ENCODE measurements at regions not wholly inside any gene's neighbourhood (a gene's known extent, or its start where the extent isn't known, plus 50 kb on each side); places are given as distances from the start of the nearest gene placed in this dataset.

- TF ChIP-seq YY1 (IDR thresholded peaks at IDR 0.05; ENCODE audit: low read depth) = no peak
Measured at GRCh38 chr18:71899707-71900472, 644.3 kb downstream of the CBLN2 start.

DNA sequence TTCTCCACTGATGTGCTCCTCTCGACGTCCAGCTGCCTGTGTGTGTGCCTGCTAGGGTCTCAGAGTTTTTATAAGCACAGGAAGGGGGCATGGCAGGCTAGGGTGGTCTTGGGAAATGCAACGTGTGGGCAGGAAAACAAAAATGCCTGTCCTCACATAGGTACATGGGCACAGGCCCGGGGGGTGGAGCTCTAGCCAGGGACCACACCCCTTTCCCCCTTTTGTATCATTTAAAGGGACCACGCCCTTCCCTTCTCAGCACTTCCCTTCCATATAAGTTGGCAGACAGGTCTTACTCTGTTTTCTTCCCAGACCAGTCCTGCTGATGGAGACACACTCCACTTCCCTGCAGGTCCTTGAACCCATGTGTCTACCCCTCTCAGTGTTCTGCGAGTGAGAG is 645.0 kb downstream of the CBLN2 start:
- TF ChIP-seq EP300 (IDR thresholded peaks at IDR 0.05; ENCODE audit: borderline replicate concordance) (no peak), FOXM1 (IDR thresholded peaks at IDR 0.05; ENCODE audit: borderline replicate concordance, low read depth) (no peak), TAF1 (IDR thresholded peaks at IDR 0.05; ENCODE audit: low read depth) (no peak), TCF12 (IDR thresholded peaks at IDR 0.05; ENCODE audit: low read depth) (no peak), CEBPB (IDR thresholded peaks at IDR 0.05) (no peak), TEAD4 (IDR thresholded peaks at IDR 0.05) (no peak)

DNA sequence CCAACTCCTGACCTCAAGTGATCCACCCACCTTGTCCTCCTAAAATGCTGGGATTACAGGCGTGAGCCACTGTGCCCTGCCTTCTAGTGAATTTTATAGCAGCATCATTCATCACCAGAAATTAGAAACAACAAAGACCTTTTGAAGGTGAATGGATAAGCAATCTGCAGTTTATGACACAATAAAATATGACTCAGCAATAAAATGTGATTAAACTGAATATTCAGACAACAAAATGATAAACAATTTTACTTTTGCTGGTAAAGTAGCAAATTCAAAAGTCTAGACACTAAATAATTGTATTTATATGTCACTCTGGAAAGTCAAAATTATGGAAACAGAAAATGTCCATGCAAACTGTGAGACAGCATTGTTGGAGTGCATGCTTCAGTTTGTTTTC is 656.6 kb downstream of the CBLN2 start:
- no peak for TF ChIP-seq EGR1 (IDR thresholded peaks at IDR 0.05)
- TF ChIP-seq TAF1 (IDR thresholded peaks at IDR 0.05; ENCODE audit: low read depth) = no peak
- no peak for TF ChIP-seq NFIC (IDR thresholded peaks at IDR 0.05)
- no peak for TF ChIP-seq EP300 (IDR thresholded peaks at IDR 0.05; ENCODE audit: borderline replicate concordance)
- TF ChIP-seq YY1 (IDR thresholded peaks at IDR 0.05; ENCODE audit: low read depth) = no peak
- no peak for TF ChIP-seq ZBTB7A (IDR thresholded peaks at IDR 0.05; ENCODE audit: low read depth)
- TF ChIP-seq CREB1 (IDR thresholded peaks at IDR 0.05; ENCODE audit: low read depth) = no peak
- TF ChIP-seq CEBPB (IDR thresholded peaks at IDR 0.05) = no peak
- no peak for TF ChIP-seq USF1 (IDR thresholded peaks at IDR 0.05)
- TF ChIP-seq RAD21 (IDR thresholded peaks at IDR 0.05; ENCODE audit: low read depth) = no peak
- no peak for TF ChIP-seq FOXM1 (IDR thresholded peaks at IDR 0.05; ENCODE audit: borderline replicate concordance, low read depth)
- no peak for TF ChIP-seq TEAD4 (IDR thresholded peaks at IDR 0.05)
- no peak for TF ChIP-seq MAX (IDR thresholded peaks at IDR 0.05)

- TF ChIP-seq MAX (IDR thresholded peaks at IDR 0.05) = no peak
- no peak for TF ChIP-seq ZBTB7A (IDR thresholded peaks at IDR 0.05; ENCODE audit: low read depth)
- TF ChIP-seq CEBPB (IDR thresholded peaks at IDR 0.05) = no peak
Measured at GRCh38 chr18:71878226-71878625, 665.9 kb downstream of the CBLN2 start.

GRCh38 chr18:71873695-71874094 is 670.4 kb downstream of the CBLN2 start:
- TF ChIP-seq CREB1 (IDR thresholded peaks at IDR 0.05; ENCODE audit: low read depth) = no peak
- TF ChIP-seq EP300 (IDR thresholded peaks at IDR 0.05; ENCODE audit: borderline replicate concordance) = no peak
- no peak for TF ChIP-seq TEAD4 (IDR thresholded peaks at IDR 0.05)

- TF ChIP-seq TCF12 (IDR thresholded peaks at IDR 0.05; ENCODE audit: low read depth) (no peak), USF1 (IDR thresholded peaks at IDR 0.05) (no peak), CREB1 (IDR thresholded peaks at IDR 0.05; ENCODE audit: low read depth) (no peak), TEAD4 (IDR thresholded peaks at IDR 0.05) (no peak), ZBTB7A (IDR thresholded peaks at IDR 0.05; ENCODE audit: low read depth) (no peak), FOXM1 (IDR thresholded peaks at IDR 0.05; ENCODE audit: borderline replicate concordance, low read depth) (no peak), CEBPB (IDR thresholded peaks at IDR 0.05) (peak; percentile 84)
Measured at GRCh38 chr18:71865888-71866287, 678.3 kb downstream of the CBLN2 start.

DNA sequence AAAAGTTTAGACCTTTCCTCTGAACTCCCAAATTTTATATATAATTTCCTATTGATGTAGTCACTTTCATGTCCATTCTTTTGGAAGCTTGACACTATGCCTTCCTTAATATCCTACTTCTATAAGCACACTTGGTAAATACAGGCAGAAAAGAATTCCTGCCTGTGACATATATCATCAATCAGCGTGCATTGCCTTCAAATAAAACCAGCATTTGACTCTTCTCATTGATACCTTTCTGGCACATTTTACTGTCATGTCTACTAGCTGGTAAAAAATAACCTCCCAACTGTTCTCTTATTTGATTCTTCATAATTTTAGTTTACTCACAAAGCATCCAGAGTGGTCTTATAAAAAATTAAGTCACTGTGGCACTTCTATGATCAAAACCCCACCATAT is 693.5 kb downstream of the CBLN2 start:
- TF ChIP-seq NFIC (IDR thresholded peaks at IDR 0.05) = no peak
- no peak for TF ChIP-seq EGR1 (IDR thresholded peaks at IDR 0.05)
- TF ChIP-seq USF1 (IDR thresholded peaks at IDR 0.05) = no peak
- no peak for TF ChIP-seq TAF1 (IDR thresholded peaks at IDR 0.05; ENCODE audit: low read depth)
- TF ChIP-seq TEAD4 (IDR thresholded peaks at IDR 0.05) = no peak
- TF ChIP-seq TCF12 (IDR thresholded peaks at IDR 0.05; ENCODE audit: low read depth) = no peak
- TF ChIP-seq REST (IDR thresholded peaks at IDR 0.05; ENCODE audit: low read depth) = no peak
- no peak for TF ChIP-seq EP300 (IDR thresholded peaks at IDR 0.05; ENCODE audit: borderline replicate concordance)
- TF ChIP-seq CEBPB (IDR thresholded peaks at IDR 0.05) = no peak
- no peak for TF ChIP-seq ZBTB7A (IDR thresholded peaks at IDR 0.05; ENCODE audit: low read depth)
- TF ChIP-seq YY1 (IDR thresholded peaks at IDR 0.05; ENCODE audit: low read depth) = no peak
- no peak for TF ChIP-seq MAX (IDR thresholded peaks at IDR 0.05)

- TF ChIP-seq USF1 (IDR thresholded peaks at IDR 0.05) (no peak), ZBTB7A (IDR thresholded peaks at IDR 0.05; ENCODE audit: low read depth) (no peak), FOXM1 (IDR thresholded peaks at IDR 0.05; ENCODE audit: borderline replicate concordance, low read depth) (no peak), RAD21 (IDR thresholded peaks at IDR 0.05; ENCODE audit: low read depth) (no peak), MAX (IDR thresholded peaks at IDR 0.05) (no peak), YY1 (IDR thresholded peaks at IDR 0.05; ENCODE audit: low read depth) (no peak)
Measured at GRCh38 chr18:71849407-71849806, 694.7 kb downstream of the CBLN2 start.

Measured in Ishikawa (cell line).